ENCODE measurements at regions not wholly inside any gene's neighbourhood (a gene's known extent, or its start where the extent isn't known, plus 50 kb on each side); places are given as distances from the start of the nearest gene placed in this dataset.

- DNase-seq (ENCODE audit: extremely low spot score in 2 of 2) = no peak
- no peak overlapping the region for H3K4me3 ChIP-seq
- H3K9me3 ChIP-seq = no peaks in the 10 kb centered on the region
- no peaks in the 10 kb centered on the region for H3K4me1 ChIP-seq
- H3K36me3 ChIP-seq = no peaks in the 10 kb centered on the region
- H3K27ac ChIP-seq = no peak overlapping the region
- TF ChIP-seq POLR2AphosphoS5 (IDR thresholded peaks at IDR 0.05; ENCODE audit: insufficient read depth in 1 of 2, low read depth in 1 of 2) = no peak
- no peak for TF ChIP-seq POLR2A (IDR thresholded peaks at IDR 0.05)
- peak in 2 of 3 experiments; percentile 16 to 26 for TF ChIP-seq CTCF (IDR thresholded peaks at IDR 0.05)
- no peaks in the 10 kb centered on the region for H3K27me3 ChIP-seq
- intact Hi-C loops (cut with DNase I) = no loop called here
Measured at GRCh38 chr7:113698556-113699220, 220.1 kb downstream of the PPP1R3A start.

- no peak overlapping the region for H3K4me3 ChIP-seq
- TF ChIP-seq POLR2AphosphoS5 (IDR thresholded peaks at IDR 0.05; ENCODE audit: insufficient read depth in 1 of 2, low read depth in 1 of 2) (no peak), POLR2A (IDR thresholded peaks at IDR 0.05) (no peak), CTCF (IDR thresholded peaks at IDR 0.05) (no peak)
- no peak overlapping the region for H3K27ac ChIP-seq
- H3K9me3 ChIP-seq = no peaks in the 10 kb centered on the region
- no peak for DNase-seq (ENCODE audit: extremely low spot score in 2 of 2)
- intact Hi-C loops (cut with DNase I) = no loop called here
- H3K27me3 ChIP-seq = no peaks in the 10 kb centered on the region
- H3K4me1 ChIP-seq = no peaks in the 10 kb centered on the region
- no peaks in the 10 kb centered on the region for H3K36me3 ChIP-seq
Measured at GRCh38 chr7:113694149-113694548, 224.7 kb downstream of the PPP1R3A start.

GRCh38 chr7:113684165-113684564 is 234.6 kb downstream of the PPP1R3A start:
- Histone ChIP-seq H3K27me3 (no peaks in the 10 kb centered on the region), H3K4me3 (no peak overlapping the region), H3K27ac (no peak overlapping the region), H3K36me3 (no peaks in the 10 kb centered on the region), H3K9me3 (no peaks in the 10 kb centered on the region), H3K4me1 (no peaks in the 10 kb centered on the region)
- intact Hi-C loops (cut with DNase I) = no loop called here
- TF ChIP-seq POLR2AphosphoS5 (IDR thresholded peaks at IDR 0.05; ENCODE audit: insufficient read depth in 1 of 2, low read depth in 1 of 2) = no peak
- TF ChIP-seq CTCF (IDR thresholded peaks at IDR 0.05) = no peak
- no peak for TF ChIP-seq POLR2A (IDR thresholded peaks at IDR 0.05)
- no peak for DNase-seq (ENCODE audit: extremely low spot score in 2 of 2)

GRCh38 chr7:113677811-113678210 is 241.0 kb downstream of the PPP1R3A start:
- Histone ChIP-seq H3K36me3 (no peaks in the 10 kb centered on the region), H3K9me3 (no peaks in the 10 kb centered on the region), H3K27me3 (no peaks in the 10 kb centered on the region), H3K27ac (no peak overlapping the region), H3K4me3 (no peak overlapping the region), H3K4me1 (no peaks in the 10 kb centered on the region)
- intact Hi-C loops (cut with DNase I) = no loop called here
- TF ChIP-seq POLR2A (IDR thresholded peaks at IDR 0.05) = no peak
- no peak for TF ChIP-seq CTCF (IDR thresholded peaks at IDR 0.05)
- TF ChIP-seq POLR2AphosphoS5 (IDR thresholded peaks at IDR 0.05; ENCODE audit: insufficient read depth in 1 of 2, low read depth in 1 of 2) = no peak
- DNase-seq (ENCODE audit: extremely low spot score in 2 of 2) = no peak

- Histone ChIP-seq H3K27ac (no peak overlapping the region), H3K36me3 (no peaks in the 10 kb centered on the region), H3K27me3 (no peaks in the 10 kb centered on the region), H3K4me3 (no peak overlapping the region), H3K9me3 (no peaks in the 10 kb centered on the region), H3K4me1 (no peaks in the 10 kb centered on the region)
- intact Hi-C loops (cut with DNase I) = no loop called here
- no peak for TF ChIP-seq POLR2A (IDR thresholded peaks at IDR 0.05)
- TF ChIP-seq POLR2AphosphoS5 (IDR thresholded peaks at IDR 0.05; ENCODE audit: insufficient read depth in 1 of 2, low read depth in 1 of 2) = no peak
- TF ChIP-seq CTCF (IDR thresholded peaks at IDR 0.05) = no peak
- DNase-seq (ENCODE audit: extremely low spot score in 2 of 2) = no peak
Measured at GRCh38 chr7:113664867-113665266, 253.9 kb downstream of the PPP1R3A start.
